Stimulated activated CD8-positive, alpha-beta memory T cell treated with anti-CD3 and anti-CD28 coated beads, Interleukin-12 subunit alpha, Interleukin-12 subunit beta, amount 100 ng/mL, for 24 hours (primary cell): ENCODE measurements at regions not wholly inside any gene's neighbourhood (a gene's known extent, or its start where the extent isn't known, plus 50 kb on each side); places are given as distances from the start of the nearest gene placed in this dataset.
"Not testable (repeated sequence)": the region's sequence is repeated elsewhere in the genome, so short reads cannot be mapped to it uniquely, and the experiment has no call there.

Experiments used
- DNase-seq: peaks from one replicate; pipeline ENCODE4 v3.0.0-alpha.2; 2020; ENCODE audit errors: extremely low read depth

GRCh38 chr6:14552891-14553290 lies 435.3 kb downstream of the CD83 start:
- no peak for DNase-seq

GRCh38 chr6:14553515-14553914 lies 435.9 kb downstream of the CD83 start:
- no peak for DNase-seq

- DNase-seq, result no peak
Measured at GRCh38 chr6:14555804-14556203, 438.2 kb downstream of the CD83 start.

GRCh38 chr6:14559746-14560536 lies 442.4 kb downstream of the CD83 start:
- no peak for DNase-seq

GRCh38 chr6:14561563-14561962 lies 444.0 kb downstream of the CD83 start:
- not testable (repeated sequence) for DNase-seq

GRCh38 chr6:14567842-14568241 lies 450.3 kb downstream of the CD83 start:
- no peak for DNase-seq

GRCh38 chr6:14569394-14569793 lies 451.8 kb downstream of the CD83 start:
- DNase-seq, result no peak

- not testable (repeated sequence) for DNase-seq
Measured at GRCh38 chr6:14569874-14570273, 452.3 kb downstream of the CD83 start.

GRCh38 chr6:14571001-14571400 lies 453.4 kb downstream of the CD83 start:
- DNase-seq, result no peak

- no peak for DNase-seq
Measured at GRCh38 chr6:14571746-14572145, 454.2 kb downstream of the CD83 start.

GRCh38 chr6:14573267-14573666 lies 455.7 kb downstream of the CD83 start:
- DNase-seq, result no peak

- DNase-seq, result no peak
Measured at GRCh38 chr6:14573703-14574290, 456.2 kb downstream of the CD83 start.

- no peak for DNase-seq
Measured at GRCh38 chr6:14575961-14576360, 458.4 kb downstream of the CD83 start.

GRCh38 chr6:14578994-14579393 lies 461.4 kb downstream of the CD83 start:
- DNase-seq, result no peak

- no peak for DNase-seq
Measured at GRCh38 chr6:14582749-14583148, 465.2 kb downstream of the CD83 start.

GRCh38 chr6:14583826-14584225 lies 466.3 kb downstream of the CD83 start:
- DNase-seq, result no peak

GRCh38 chr6:14584450-14584849 lies 466.9 kb downstream of the CD83 start:
- no peak for DNase-seq

GRCh38 chr6:14585689-14586088 lies 468.1 kb downstream of the CD83 start:
- DNase-seq, result no peak

- DNase-seq, result no peak
Measured at GRCh38 chr6:14589175-14589574, 471.6 kb downstream of the CD83 start.

- DNase-seq, result no peak
Measured at GRCh38 chr6:14590586-14590985, 473.0 kb downstream of the CD83 start.

GRCh38 chr6:14591998-14592397 lies 474.4 kb downstream of the CD83 start:
- no peak for DNase-seq

- no peak for DNase-seq
Measured at GRCh38 chr6:14593286-14593685, 475.7 kb downstream of the CD83 start.

- no peak for DNase-seq
Measured at GRCh38 chr6:14595751-14596150, 478.2 kb downstream of the CD83 start.

GRCh38 chr6:14596410-14596809 lies 478.8 kb downstream of the CD83 start:
- no peak for DNase-seq
